H9 (cell line): ENCODE measurements at regions not wholly inside any gene's neighbourhood (a gene's known extent, or its start where the extent isn't known, plus 50 kb on each side); places are given as distances from the start of the nearest gene placed in this dataset.

ENCODE experiments used
- DNase-seq: peaks from one replicate; pipeline ENCODE4 v3.0.0-alpha.2; 2017
- H2AFZ ChIP-seq: one replicate; pipeline ENCODE4 v1.6.1; 2013; ENCODE audit warnings: mild to moderate bottlenecking, low read length, control low read depth, moderate library complexity
- H2AK5ac ChIP-seq: 2 replicates; pipeline ENCODE4 v1.6.1; 2013; ENCODE audit warnings: low read length, control low read depth, mixed read lengths; ENCODE audit not compliant: insufficient read length
- H2BK120ac ChIP-seq: one replicate; pipeline ENCODE4 v1.6.1; 2013; ENCODE audit warnings: low read depth, mild to moderate bottlenecking, low read length, control low read depth, inconsistent platforms; ENCODE audit not compliant: poor library complexity, severe bottlenecking
- H2BK12ac ChIP-seq: 2 replicates; pipeline ENCODE4 v1.6.1; 2013; ENCODE audit warnings: low read length, control low read depth, mixed read lengths, low read depth; ENCODE audit not compliant: insufficient read length
- H2BK15ac ChIP-seq: 2 replicates; pipeline ENCODE4 v1.6.1; 2013; ENCODE audit warnings: low read depth, low read length, control low read depth
- H2BK20ac ChIP-seq: one replicate; pipeline ENCODE4 v1.6.1; 2013; ENCODE audit warnings: low read depth, mild to moderate bottlenecking, low read length, control low read depth, inconsistent platforms; ENCODE audit not compliant: poor library complexity, severe bottlenecking
- H2BK5ac ChIP-seq: 2 replicates; pipeline ENCODE4 v1.6.1; 2013; ENCODE audit warnings: low read length, control low read depth, mixed read lengths; ENCODE audit not compliant: insufficient read length
- H3K14ac ChIP-seq: 2 replicates; pipeline ENCODE4 v1.6.1; 2013; ENCODE audit warnings: low read length, control low read depth; ENCODE audit not compliant: insufficient read depth
- H3K18ac ChIP-seq: 2 replicates; pipeline ENCODE4 v1.6.1; 2013; ENCODE audit warnings: low read depth, mild to moderate bottlenecking, mixed read lengths, low read length, control low read depth; ENCODE audit not compliant: insufficient read length
- H3K23ac ChIP-seq: 2 replicates; pipeline ENCODE4 v1.6.1; 2013; ENCODE audit warnings: low read length, control low read depth, mixed read lengths, low read depth; ENCODE audit not compliant: insufficient read length
- H3K23me2 ChIP-seq: 2 replicates; pipeline ENCODE4 v1.6.1; 2013; ENCODE audit warnings: low read depth, mild to moderate bottlenecking, mixed read lengths, low read length, control low read depth; ENCODE audit not compliant: insufficient read length, poor library complexity, severe bottlenecking
- H3K27ac ChIP-seq: 2 replicates; pipeline ENCODE4 v1.5.1; 2013; ENCODE audit warnings: low read length, control low read depth, mixed read lengths, low read depth; ENCODE audit not compliant: insufficient read length
- H3K27me3 ChIP-seq: 2 replicates; pipeline ENCODE4 v1.6.1; 2013; ENCODE audit warnings: low read length, control low read depth, inconsistent platforms; ENCODE audit not compliant: insufficient read depth
- H3K4ac ChIP-seq: 2 replicates; pipeline ENCODE4 v1.6.1; 2013; ENCODE audit warnings: low read depth, mild to moderate bottlenecking, control low read depth, inconsistent platforms, low read length, moderate library complexity
- H3K4me1 ChIP-seq: 2 replicates; pipeline ENCODE4 v1.6.1; 2013; ENCODE audit warnings: low read length, control low read depth, inconsistent platforms; ENCODE audit not compliant: insufficient read depth
- H3K4me2 ChIP-seq: 2 replicates; pipeline ENCODE4 v1.6.1; 2013; ENCODE audit warnings: low read length, control low read depth, mixed read lengths; ENCODE audit not compliant: insufficient read length, insufficient read depth
- H3K56ac ChIP-seq: 2 replicates; pipeline ENCODE4 v1.6.1; 2013; ENCODE audit warnings: low read depth, mild to moderate bottlenecking, mixed read lengths, low read length, control low read depth; ENCODE audit not compliant: insufficient read length
- H3K79me1 ChIP-seq: 2 replicates; pipeline ENCODE4 v1.6.1; 2013; ENCODE audit warnings: low read depth, mild to moderate bottlenecking, moderate library complexity, low read length, control low read depth, inconsistent platforms; ENCODE audit not compliant: insufficient read depth, poor library complexity, severe bottlenecking
- H3K79me2 ChIP-seq: 2 replicates; pipeline ENCODE4 v1.6.1; 2013; ENCODE audit warnings: low read length, control low read depth, inconsistent platforms; ENCODE audit not compliant: insufficient read depth
- H3K9ac ChIP-seq: 2 replicates; pipeline ENCODE4 v1.6.1; 2013; ENCODE audit warnings: low read length, control low read depth, mixed read lengths; ENCODE audit not compliant: insufficient read length; ENCODE audit errors: extremely low read depth
- H3K9me3 ChIP-seq: one replicate; pipeline ENCODE4 v1.6.1; 2013; ENCODE audit warnings: low read depth, low read length, inconsistent platforms; ENCODE audit not compliant: control insufficient read depth
- H3T11ph ChIP-seq: one replicate; pipeline ENCODE4 v1.6.1; 2013; ENCODE audit warnings: mild to moderate bottlenecking, low read length, control low read depth, inconsistent platforms
- H4K20me1 ChIP-seq: one replicate; pipeline ENCODE4 v1.6.1; 2013; ENCODE audit not compliant: control insufficient read depth, insufficient read length, insufficient read depth
- H4K5ac ChIP-seq: 2 replicates; pipeline ENCODE4 v1.6.1; 2013; ENCODE audit warnings: low read depth, mild to moderate bottlenecking, mixed read lengths, low read length, control low read depth; ENCODE audit not compliant: insufficient read length
- H4K8ac ChIP-seq: replicated peaks from 2 replicates; pipeline ENCODE4 v1.6.1; 2013; ENCODE audit warnings: low read length, control low read depth, mixed read lengths, low read depth; ENCODE audit not compliant: insufficient read length
- H4K91ac ChIP-seq: 2 replicates; pipeline ENCODE4 v1.6.1; 2013; ENCODE audit warnings: low read depth, mild to moderate bottlenecking, moderate library complexity, mixed read lengths, low read length, control low read depth; ENCODE audit not compliant: insufficient read length
- H3K27ac Mint-ChIP-seq, 3 experiments: 2 replicates in 2 of 3; 3 replicates in 1 of 3; pipeline ENCODE4 v1.8.0; 2020 to 2021; ENCODE audit warnings: mixed read lengths in 3 of 3, mild to moderate bottlenecking in 1 of 3, moderate library complexity in 1 of 3
- H3K27me3 Mint-ChIP-seq: 2 replicates; pipeline ENCODE4 v1.8.0; 2021; ENCODE audit warnings: low read depth, mild to moderate bottlenecking, moderate library complexity, mixed read lengths
- H3K36me3 Mint-ChIP-seq, 3 experiments: 2 replicates in 2 of 3; 3 replicates in 1 of 3; pipeline ENCODE4 v1.8.0; 2020 to 2021; ENCODE audit warnings: low read depth in 3 of 3, mixed read lengths in 3 of 3; ENCODE audit not compliant: insufficient read depth in 1 of 3
- H3K4me1 Mint-ChIP-seq, 2 experiments: 2 replicates each; pipeline ENCODE4 v1.8.0; 2020; ENCODE audit warnings: mixed read lengths in 2 of 2
- H3K4me3 Mint-ChIP-seq, 2 experiments: 2 replicates in 1 of 2; 3 replicates in 1 of 2; pipeline ENCODE4 v1.8.0; 2020 to 2021; ENCODE audit warnings: mild to moderate bottlenecking in 2 of 2, mixed read lengths in 2 of 2, moderate library complexity in 1 of 2
- H3K9me3 Mint-ChIP-seq, 2 experiments: 2 replicates in 1 of 2; 3 replicates in 1 of 2; pipeline ENCODE4 v1.8.0; 2020; ENCODE audit warnings: mild to moderate bottlenecking in 2 of 2, mixed read lengths in 2 of 2, moderate library complexity in 1 of 2
- CTCF ChIP-seq: fragments of 200-600 bp; sonication (generic); conservative IDR thresholded peaks from 3 replicates; pipeline ENCODE4 v1.8.0; 2021; ENCODE audit warnings: antibody characterized with exemption, mild to moderate bottlenecking
- WGBS: extraction: QIAGEN DNeasy Blood & Tissue Kit; methylation state at CpG from one replicate; pipeline ENCODE4 v1.1.7; 2013; ENCODE audit warnings: missing lambda C conversion rate, low lambda C conversion rate, mixed read lengths; ENCODE audit not compliant: insufficient read length; ENCODE audit errors: extremely low coverage; 5-methylcytosine and 5-hydroxymethylcytosine counted together

GRCh38 chr22:34403667-34404066 lies 483.4 kb upstream of the LARGE1 start:
- no peak overlapping the region for H3K27ac ChIP-seq
- Mint-ChIP-seq H3K4me3 (no peak overlapping the region), H3K27me3 (peaks cover 12% of the 10 kb centered on the region), H3K36me3 (no peaks in the 10 kb centered on the region), H3K4me1 (no peaks in the 10 kb centered on the region), H3K27ac (no peak overlapping the region), H3K9me3 (no peaks in the 10 kb centered on the region)
- no peak overlapping the region for H2BK120ac ChIP-seq
- no peak overlapping the region for H2AFZ ChIP-seq
- H4K20me1 ChIP-seq: no peaks in the 10 kb centered on the region
- H3K4me1 ChIP-seq: no peaks in the 10 kb centered on the region
- H3K4me2 ChIP-seq: no peak overlapping the region
- H3K14ac ChIP-seq: no peak overlapping the region
- no peak overlapping the region for H2BK20ac ChIP-seq
- TF ChIP-seq CTCF: no peak
- H3K9ac ChIP-seq: no peak overlapping the region
- H3K27me3 ChIP-seq: no peaks in the 10 kb centered on the region
- no peaks in the 10 kb centered on the region for H3K79me2 ChIP-seq
- no peak overlapping the region for H2BK12ac ChIP-seq
- no peak overlapping the region for H2BK15ac ChIP-seq
- DNase-seq: no peak
- no peak overlapping the region for H3K4ac ChIP-seq
- no peak overlapping the region for H4K91ac ChIP-seq
- no peaks in the 10 kb centered on the region for H3K9me3 ChIP-seq
- no peak overlapping the region for H3K56ac ChIP-seq
- WGBS: 100% methylated on average over 1 of the region's 2 CpGs
- H4K8ac ChIP-seq: no peak overlapping the region
- no peaks in the 10 kb centered on the region for H3K23me2 ChIP-seq
- no peak overlapping the region for H2BK5ac ChIP-seq
- H3T11ph ChIP-seq: no peak overlapping the region
- H2AK5ac ChIP-seq: no peak overlapping the region
- H3K18ac ChIP-seq: no peak overlapping the region
- no peak overlapping the region for H3K23ac ChIP-seq
- H3K79me1 ChIP-seq: no peaks in the 10 kb centered on the region
- H4K5ac ChIP-seq: no peak overlapping the region
